ENCODE measurements at regions not wholly inside any gene's neighbourhood (a gene's known extent, or its start where the extent isn't known, plus 50 kb on each side); places are given as distances from the start of the nearest gene placed in this dataset.

GRCh38 chr17:62868723-62869122, 60.6 kb upstream of the MARCHF10 start:
- no peak for TF ChIP-seq CTCF (IDR thresholded peaks at IDR 0.05; ENCODE audit: borderline replicate concordance, control extremely low read depth, extremely low read depth, insufficient read depth, missing control alignments)
- in situ Hi-C loops (cut with MboI; ENCODE audit: low sequenced_read_pairs, unreplicated experiment) = no loop called here

GRCh38 chr17:62868008-62868407, 59.9 kb upstream of the MARCHF10 start:
- no peak for TF ChIP-seq CTCF (IDR thresholded peaks at IDR 0.05; ENCODE audit: borderline replicate concordance, control extremely low read depth, extremely low read depth, insufficient read depth, missing control alignments)
- in situ Hi-C loops (cut with MboI; ENCODE audit: low sequenced_read_pairs, unreplicated experiment) = no loop called here
- DNase-seq (ENCODE audit: low spot score) = no peak

More at GRCh38 chr17:62868723-62869122, 60.6 kb upstream of the MARCHF10 start:
- no peak for DNase-seq (ENCODE audit: low spot score)

GRCh38 chr17:62867303-62867702, 59.2 kb upstream of the MARCHF10 start:
- DNase-seq (ENCODE audit: low spot score) = no peak
- in situ Hi-C loops (cut with MboI; ENCODE audit: low sequenced_read_pairs, unreplicated experiment) = no loop called here
- no peak for TF ChIP-seq CTCF (IDR thresholded peaks at IDR 0.05; ENCODE audit: borderline replicate concordance, control extremely low read depth, extremely low read depth, insufficient read depth, missing control alignments)

- DNase-seq (ENCODE audit: low spot score) = no peak
- no peak for TF ChIP-seq CTCF (IDR thresholded peaks at IDR 0.05; ENCODE audit: borderline replicate concordance, control extremely low read depth, extremely low read depth, insufficient read depth, missing control alignments)
- in situ Hi-C loops (cut with MboI; ENCODE audit: low sequenced_read_pairs, unreplicated experiment) = no loop called here
Measured at GRCh38 chr17:62866471-62866870, 58.4 kb upstream of the MARCHF10 start.

- TF ChIP-seq CTCF (IDR thresholded peaks at IDR 0.05; ENCODE audit: borderline replicate concordance, control extremely low read depth, extremely low read depth, insufficient read depth, missing control alignments) = no peak
- DNase-seq (ENCODE audit: low spot score) = no peak
- in situ Hi-C loops (cut with MboI; ENCODE audit: low sequenced_read_pairs, unreplicated experiment) = no loop called here
Measured at GRCh38 chr17:62865586-62865985, 57.5 kb upstream of the MARCHF10 start.

GRCh38 chr17:62862251-62862650, 54.1 kb upstream of the MARCHF10 start:
- no peak for DNase-seq (ENCODE audit: low spot score)
- in situ Hi-C loops (cut with MboI; ENCODE audit: low sequenced_read_pairs, unreplicated experiment) = no loop called here
- no peak for TF ChIP-seq CTCF (IDR thresholded peaks at IDR 0.05; ENCODE audit: borderline replicate concordance, control extremely low read depth, extremely low read depth, insufficient read depth, missing control alignments)
